HUES48 (cell line): ENCODE measurements at regions not wholly inside any gene's neighbourhood (a gene's known extent, or its start where the extent isn't known, plus 50 kb on each side); places are given as distances from the start of the nearest gene placed in this dataset.

Experiments used
- H3K27ac ChIP-seq: one replicate; pipeline ENCODE4 v1.7.0; 2013; ENCODE audit warnings: low read depth, low read length, inconsistent platforms
- H3K27me3 ChIP-seq: 2 replicates; pipeline ENCODE4 v1.6.1; 2013; ENCODE audit warnings: mild to moderate bottlenecking, low read length; ENCODE audit not compliant: control insufficient read depth, insufficient read depth
- H3K36me3 ChIP-seq: 2 replicates; pipeline ENCODE4 v1.6.1; 2013; ENCODE audit warnings: low read length; ENCODE audit not compliant: control insufficient read depth, insufficient read depth
- H3K4me1 ChIP-seq: 2 replicates; pipeline ENCODE4 v1.6.1; 2013; ENCODE audit warnings: mild to moderate bottlenecking, low read length; ENCODE audit not compliant: control insufficient read depth, insufficient read depth
- H3K4me3 ChIP-seq: 2 replicates; pipeline ENCODE4 v1.5.1; 2013; ENCODE audit warnings: mild to moderate bottlenecking, low read depth, low read length
- H3K9ac ChIP-seq: 2 replicates; pipeline ENCODE4 v1.6.1; 2013; ENCODE audit warnings: mild to moderate bottlenecking, low read depth, low read length, moderate library complexity
- H3K9me3 ChIP-seq: 2 replicates; pipeline ENCODE4 v1.6.1; 2013; ENCODE audit warnings: low read length; ENCODE audit not compliant: control insufficient read depth, insufficient read depth

- Histone ChIP-seq H3K9ac (no peak overlapping the region), H3K9me3 (no peaks in the 10 kb centered on the region), H3K27me3 (no peaks in the 10 kb centered on the region), H3K27ac (no peak overlapping the region), H3K4me3 (no peak overlapping the region), H3K36me3 (no peaks in the 10 kb centered on the region), H3K4me1 (no peaks in the 10 kb centered on the region)
These were observed 220.1 kb upstream of the NCKAP5 start for GRCh38 chr2:133788386-133788785.

GRCh38 chr2:133789743-133790142 lies 221.5 kb upstream of the NCKAP5 start:
- no peak overlapping the region for H3K27ac ChIP-seq
- H3K9ac ChIP-seq: no peak overlapping the region
- no peak overlapping the region for H3K4me3 ChIP-seq
- H3K4me1 ChIP-seq: no peaks in the 10 kb centered on the region
- no peaks in the 10 kb centered on the region for H3K9me3 ChIP-seq
- H3K36me3 ChIP-seq: no peaks in the 10 kb centered on the region
- no peaks in the 10 kb centered on the region for H3K27me3 ChIP-seq

GRCh38 chr2:133790711-133791110 lies 222.4 kb upstream of the NCKAP5 start:
- Histone ChIP-seq H3K9me3 (no peaks in the 10 kb centered on the region), H3K9ac (no peak overlapping the region), H3K36me3 (no peaks in the 10 kb centered on the region), H3K4me1 (no peaks in the 10 kb centered on the region), H3K27ac (no peak overlapping the region), H3K4me3 (no peak overlapping the region), H3K27me3 (no peaks in the 10 kb centered on the region)

GRCh38 chr2:133791191-133791590 lies 222.9 kb upstream of the NCKAP5 start:
- Histone ChIP-seq H3K27ac (no peak overlapping the region), H3K9ac (no peak overlapping the region)

GRCh38 chr2:133792223-133792622 lies 224.0 kb upstream of the NCKAP5 start:
- no peaks in the 10 kb centered on the region for H3K9me3 ChIP-seq
- no peaks in the 10 kb centered on the region for H3K36me3 ChIP-seq
- no peaks in the 10 kb centered on the region for H3K27me3 ChIP-seq
- H3K9ac ChIP-seq: no peak overlapping the region
- no peak overlapping the region for H3K27ac ChIP-seq
- no peaks in the 10 kb centered on the region for H3K4me1 ChIP-seq
- no peak overlapping the region for H3K4me3 ChIP-seq

More at GRCh38 chr2:133791191-133791590, 222.9 kb upstream of the NCKAP5 start:
- no peaks in the 10 kb centered on the region for H3K36me3 ChIP-seq
- H3K4me1 ChIP-seq: no peaks in the 10 kb centered on the region
- H3K27me3 ChIP-seq: no peaks in the 10 kb centered on the region
- H3K9me3 ChIP-seq: no peaks in the 10 kb centered on the region
- no peak overlapping the region for H3K4me3 ChIP-seq

- Histone ChIP-seq H3K27me3 (no peaks in the 10 kb centered on the region), H3K4me1 (no peaks in the 10 kb centered on the region), H3K36me3 (no peaks in the 10 kb centered on the region), H3K4me3 (no peak overlapping the region), H3K9ac (no peak overlapping the region), H3K27ac (no peak overlapping the region), H3K9me3 (no peaks in the 10 kb centered on the region)
These were observed 225.9 kb upstream of the NCKAP5 start for GRCh38 chr2:133794114-133794513.

GRCh38 chr2:133801946-133802345 lies 233.7 kb upstream of the NCKAP5 start:
- H3K9ac ChIP-seq: no peak overlapping the region
- H3K27me3 ChIP-seq: no peaks in the 10 kb centered on the region
- H3K9me3 ChIP-seq: no peaks in the 10 kb centered on the region
- no peaks in the 10 kb centered on the region for H3K4me1 ChIP-seq
- no peak overlapping the region for H3K27ac ChIP-seq
- no peak overlapping the region for H3K4me3 ChIP-seq
- H3K36me3 ChIP-seq: no peaks in the 10 kb centered on the region

- H3K9me3 ChIP-seq: no peaks in the 10 kb centered on the region
- no peak overlapping the region for H3K27ac ChIP-seq
- H3K36me3 ChIP-seq: no peaks in the 10 kb centered on the region
- H3K27me3 ChIP-seq: no peaks in the 10 kb centered on the region
- H3K4me3 ChIP-seq: no peak overlapping the region
- no peaks in the 10 kb centered on the region for H3K4me1 ChIP-seq
- no peak overlapping the region for H3K9ac ChIP-seq
These were observed 234.3 kb upstream of the NCKAP5 start for GRCh38 chr2:133802409-133803039.

GRCh38 chr2:133806564-133806963 lies 238.3 kb upstream of the NCKAP5 start:
- Histone ChIP-seq H3K9me3 (no peaks in the 10 kb centered on the region), H3K4me3 (no peak overlapping the region), H3K27ac (no peak overlapping the region), H3K36me3 (no peaks in the 10 kb centered on the region), H3K27me3 (no peaks in the 10 kb centered on the region), H3K9ac (no peak overlapping the region), H3K4me1 (no peaks in the 10 kb centered on the region)

GRCh38 chr2:133809485-133809884 lies 241.2 kb upstream of the NCKAP5 start:
- H3K4me3 ChIP-seq: no peak overlapping the region
- H3K9me3 ChIP-seq: no peaks in the 10 kb centered on the region
- no peaks in the 10 kb centered on the region for H3K27me3 ChIP-seq
- H3K36me3 ChIP-seq: no peaks in the 10 kb centered on the region
- H3K27ac ChIP-seq: no peak overlapping the region
- H3K4me1 ChIP-seq: no peaks in the 10 kb centered on the region
- no peak overlapping the region for H3K9ac ChIP-seq

- no peaks in the 10 kb centered on the region for H3K4me1 ChIP-seq
- no peaks in the 10 kb centered on the region for H3K27me3 ChIP-seq
- no peak overlapping the region for H3K9ac ChIP-seq
- H3K36me3 ChIP-seq: no peaks in the 10 kb centered on the region
- H3K4me3 ChIP-seq: no peak overlapping the region
- no peak overlapping the region for H3K27ac ChIP-seq
- H3K9me3 ChIP-seq: no peaks in the 10 kb centered on the region
These were observed 242.3 kb upstream of the NCKAP5 start for GRCh38 chr2:133810559-133810958.
